GM23338 (cell line): ENCODE measurements at regions not wholly inside any gene's neighbourhood (a gene's known extent, or its start where the extent isn't known, plus 50 kb on each side); places are given as distances from the start of the nearest gene placed in this dataset.

Source experiments
- ATAC-seq: fragments of 200-7000 bp; cut with Tn5 transposase; 3 replicates; pipeline ENCODE4 v1.9.1; 2020
- DNase-seq: peaks from one replicate; pipeline ENCODE4 v3.0.0-alpha.2; 2015; ENCODE audit warnings: low spot score
- H2AFZ ChIP-seq: fragments of 200-600 bp; sonication (generic); 2 replicates; pipeline ENCODE4 v1.8.0; 2016; ENCODE audit warnings: antibody characterized with exemption, mild to moderate bottlenecking, moderate library complexity
- H3F3A ChIP-seq: fragments of 200-600 bp; sonication (generic); replicated peaks from 2 replicates; pipeline ENCODE4 v1.8.0; 2017; ENCODE audit warnings: antibody characterized with exemption, mixed run types, low read depth
- H3K27ac ChIP-seq: fragments of 200-600 bp; sonication (generic); 2 replicates; pipeline ENCODE4 v1.6.1; 2016; ENCODE audit warnings: low read depth
- H3K27me3 ChIP-seq: fragments of 200-600 bp; sonication (generic); 2 replicates; pipeline ENCODE4 v1.8.0; 2016; ENCODE audit warnings: mild to moderate bottlenecking, mixed run types, moderate library complexity; ENCODE audit not compliant: insufficient read depth
- H3K36me3 ChIP-seq: fragments of 200-600 bp; sonication (generic); 2 replicates; pipeline ENCODE4 v1.8.0; 2016; ENCODE audit warnings: mild to moderate bottlenecking; ENCODE audit not compliant: insufficient read depth
- H3K4me1 ChIP-seq: fragments of 200-600 bp; sonication (generic); 2 replicates; pipeline ENCODE4 v1.8.0; 2016; ENCODE audit warnings: mild to moderate bottlenecking, moderate library complexity; ENCODE audit not compliant: insufficient read depth
- H3K4me2 ChIP-seq: fragments of 200-600 bp; sonication (generic); 2 replicates; pipeline ENCODE4 v1.7.1; 2017; ENCODE audit warnings: mixed run types
- H3K4me3 ChIP-seq: fragments of 200-600 bp; sonication (generic); 2 replicates; pipeline ENCODE4 v1.6.1; 2016; ENCODE audit warnings: mixed run types
- H3K79me2 ChIP-seq: fragments of 200-600 bp; sonication (generic); replicated peaks from 2 replicates; pipeline ENCODE4 v1.8.0; 2017; ENCODE audit warnings: mild to moderate bottlenecking; ENCODE audit not compliant: insufficient read depth
- H3K9me2 ChIP-seq: fragments of 200-600 bp; sonication (generic); 2 replicates; pipeline ENCODE4 v1.8.0; 2017; ENCODE audit not compliant: insufficient read depth
- H4K20me1 ChIP-seq: fragments of 200-600 bp; sonication (generic); replicated peaks from 2 replicates; pipeline ENCODE4 v1.8.0; 2017; ENCODE audit warnings: mild to moderate bottlenecking; ENCODE audit not compliant: insufficient read depth
- H3K27ac Mint-ChIP-seq: 2 replicates; pipeline ENCODE4 v1.8.0; 2020; ENCODE audit warnings: inconsistent platforms, mild to moderate bottlenecking, moderate library complexity, mixed read lengths
- H3K27me3 Mint-ChIP-seq: 3 replicates; pipeline ENCODE4 v1.8.0; 2022; ENCODE audit warnings: low read depth, mild to moderate bottlenecking, moderate library complexity, mixed read lengths, inconsistent platforms; ENCODE audit not compliant: insufficient read depth, poor library complexity
- H3K36me3 Mint-ChIP-seq: 3 replicates; pipeline ENCODE4 v1.8.0; 2021; ENCODE audit warnings: low read depth, mild to moderate bottlenecking, inconsistent platforms, moderate library complexity, mixed read lengths
- H3K4me1 Mint-ChIP-seq: 3 replicates; pipeline ENCODE4 v1.8.0; 2020; ENCODE audit warnings: mild to moderate bottlenecking, inconsistent platforms, mixed read lengths
- H3K4me3 Mint-ChIP-seq: 3 replicates; pipeline ENCODE4 v1.8.0; 2021; ENCODE audit warnings: moderate library complexity, mild to moderate bottlenecking, inconsistent platforms, mixed read lengths
- H3K9me3 Mint-ChIP-seq: 3 replicates; pipeline ENCODE4 v1.8.0; 2020; ENCODE audit warnings: moderate library complexity, mild to moderate bottlenecking, inconsistent platforms, mixed read lengths
- CREB1 ChIP-seq: fragments of 250-450 bp; sonication (Bioruptor Pico); IDR thresholded peaks from 2 replicates; pipeline ENCODE4 v1.5.0; 2020; ENCODE audit warnings: low read depth, mild to moderate bottlenecking, moderate library complexity
- EZH2 ChIP-seq: fragments of 200-600 bp; sonication (generic); IDR thresholded peaks from one replicate; pipeline ENCODE4 v1.8.0; 2017; ENCODE audit warnings: antibody characterized with exemption, mild to moderate bottlenecking, low read depth; ENCODE audit not compliant: unreplicated experiment
- JUNB ChIP-seq: IDR thresholded peaks from one replicate; pipeline ENCODE4 v1.6.1; 2016; ENCODE audit warnings: antibody characterized with exemption; ENCODE audit not compliant: unreplicated experiment
- NANOG ChIP-seq: IDR thresholded peaks from 2 replicates; pipeline ENCODE4 v1.6.1; 2016; ENCODE audit warnings: antibody characterized with exemption, borderline replicate concordance
- POLR2AphosphoS5 ChIP-seq: IDR thresholded peaks from 2 replicates; pipeline ENCODE4 v1.6.1; 2016; ENCODE audit warnings: antibody characterized with exemption, low read depth
- STAT1 ChIP-seq: IDR thresholded peaks from one replicate; pipeline ENCODE4 v1.6.1; 2016; ENCODE audit warnings: antibody characterized with exemption; ENCODE audit not compliant: unreplicated experiment
- ZNF114 ChIP-seq: fragments of 250-450 bp; sonication (Bioruptor Pico); IDR thresholded peaks from 2 replicates; pipeline ENCODE4 v1.5.0; 2020; ENCODE audit warnings: mild to moderate bottlenecking, moderate library complexity
- ZNF331 ChIP-seq: fragments of 250-450 bp; sonication (Bioruptor Pico); IDR thresholded peaks from 2 replicates; pipeline ENCODE4 v1.5.0; 2020; ENCODE audit warnings: low read depth, mild to moderate bottlenecking, moderate library complexity
- TF ChIP-seq, protein P1 (sequence below), 2 experiments: fragments of 200-600 bp in 1 of 2; sonication (generic) in 1 of 2; conservative IDR thresholded peaks; 2 replicates each; pipeline versions ENCODE4 v1.5.1 to v1.6.1; 2016 to 2017; ENCODE audit warnings: antibody characterized with exemption in 2 of 2, low read depth in 2 of 2, mild to moderate bottlenecking in 2 of 2, moderate library complexity in 1 of 2
- TF ChIP-seq, protein P2 (sequence below): IDR thresholded peaks from one replicate; pipeline ENCODE4 v1.6.1; 2018; ENCODE audit warnings: antibody characterized with exemption; ENCODE audit not compliant: unreplicated experiment
- TF ChIP-seq, protein P3 (sequence below): IDR thresholded peaks from 2 replicates; pipeline ENCODE4 v1.6.1; 2016; ENCODE audit warnings: antibody characterized with exemption

DNA sequence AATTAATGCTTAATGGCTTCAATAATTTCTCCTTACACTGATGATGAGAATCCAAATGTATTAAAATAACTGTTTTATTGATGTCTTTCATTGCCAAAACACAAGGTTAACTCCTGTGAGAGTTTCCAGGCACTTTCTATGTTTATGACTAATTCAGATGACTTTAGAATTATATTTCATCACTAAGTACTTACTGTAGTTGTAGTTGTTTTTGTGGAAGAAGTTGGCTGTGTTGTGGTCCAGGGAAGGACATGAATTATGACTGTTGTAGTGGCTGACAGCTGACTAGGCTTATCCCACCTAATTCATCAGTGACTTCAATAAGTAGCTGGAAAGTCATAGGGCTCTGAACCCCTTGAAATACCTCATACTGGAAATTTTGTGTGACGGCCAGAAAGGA is 254.8 kb downstream of the HGF start:
- Histone ChIP-seq H3K27me3 (no peaks in the 10 kb centered on the region), H3K4me3 (no peak overlapping the region), H3K4me1 (no peaks in the 10 kb centered on the region), H2AFZ (no peak overlapping the region), H3K36me3 (no peaks in the 10 kb centered on the region), H3K9me2 (no peaks in the 10 kb centered on the region), H3F3A (no peaks in the 10 kb centered on the region), H3K79me2 (no peaks in the 10 kb centered on the region), H4K20me1 (no peaks in the 10 kb centered on the region), H3K4me2 (no peak overlapping the region), H3K27ac (no peak overlapping the region)
- Mint-ChIP-seq H3K27ac (no peak overlapping the region), H3K4me3 (no peak overlapping the region), H3K27me3 (no peaks in the 10 kb centered on the region), H3K4me1 (peaks cover 3% of the 10 kb centered on the region; the same call in 1 of the 3 replicates), H3K9me3 (no peaks in the 10 kb centered on the region; the same call in 2 of the 3 replicates), H3K36me3 (no peaks in the 10 kb centered on the region)
- TF ChIP-seq, protein P1, sequence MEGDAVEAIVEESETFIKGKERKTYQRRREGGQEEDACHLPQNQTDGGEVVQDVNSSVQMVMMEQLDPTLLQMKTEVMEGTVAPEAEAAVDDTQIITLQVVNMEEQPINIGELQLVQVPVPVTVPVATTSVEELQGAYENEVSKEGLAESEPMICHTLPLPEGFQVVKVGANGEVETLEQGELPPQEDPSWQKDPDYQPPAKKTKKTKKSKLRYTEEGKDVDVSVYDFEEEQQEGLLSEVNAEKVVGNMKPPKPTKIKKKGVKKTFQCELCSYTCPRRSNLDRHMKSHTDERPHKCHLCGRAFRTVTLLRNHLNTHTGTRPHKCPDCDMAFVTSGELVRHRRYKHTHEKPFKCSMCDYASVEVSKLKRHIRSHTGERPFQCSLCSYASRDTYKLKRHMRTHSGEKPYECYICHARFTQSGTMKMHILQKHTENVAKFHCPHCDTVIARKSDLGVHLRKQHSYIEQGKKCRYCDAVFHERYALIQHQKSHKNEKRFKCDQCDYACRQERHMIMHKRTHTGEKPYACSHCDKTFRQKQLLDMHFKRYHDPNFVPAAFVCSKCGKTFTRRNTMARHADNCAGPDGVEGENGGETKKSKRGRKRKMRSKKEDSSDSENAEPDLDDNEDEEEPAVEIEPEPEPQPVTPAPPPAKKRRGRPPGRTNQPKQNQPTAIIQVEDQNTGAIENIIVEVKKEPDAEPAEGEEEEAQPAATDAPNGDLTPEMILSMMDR (conservative IDR thresholded peaks at IDR 0.05; ENCODE audit: low read depth in 2 of 2) = no peak
- TF ChIP-seq ZNF114 (CRISPR knock-in tag) = no peak
- no peak for TF ChIP-seq JUNB
- no peak for TF ChIP-seq EZH2
- TF ChIP-seq STAT1 = no peak
- TF ChIP-seq POLR2AphosphoS5 = no peak
- no peak for TF ChIP-seq ZNF331 (CRISPR knock-in tag)
- DNase-seq (no peak), ATAC-seq (no peak)

DNA sequence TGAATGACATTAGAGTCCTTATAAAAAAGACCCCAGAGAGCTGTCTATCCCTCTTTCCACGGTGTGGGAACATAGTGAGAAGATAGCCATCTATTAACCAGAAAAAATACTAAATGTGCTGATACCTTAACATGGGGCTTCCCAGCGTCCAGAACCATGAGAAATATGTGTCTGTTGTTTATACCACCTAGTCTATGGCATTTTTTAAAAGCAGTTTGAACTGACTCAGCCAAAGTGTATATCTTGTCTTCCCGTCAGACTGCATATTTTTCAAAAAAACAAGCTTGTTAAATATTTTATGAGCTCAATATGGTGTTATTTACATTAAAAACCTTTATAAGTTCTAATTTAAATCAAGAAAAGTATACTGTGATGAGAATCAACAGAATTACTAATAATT is 255.3 kb downstream of the HGF start:
- H3K4me2 ChIP-seq = no peak overlapping the region
- TF ChIP-seq, protein P1 (conservative IDR thresholded peaks at IDR 0.05; ENCODE audit: low read depth in 2 of 2) = no peak
- TF ChIP-seq ZNF114 (CRISPR knock-in tag) (no peak), CREB1 (no peak), NANOG (no peak), STAT1 (no peak), POLR2AphosphoS5 (no peak)
- TF ChIP-seq, protein P2, sequence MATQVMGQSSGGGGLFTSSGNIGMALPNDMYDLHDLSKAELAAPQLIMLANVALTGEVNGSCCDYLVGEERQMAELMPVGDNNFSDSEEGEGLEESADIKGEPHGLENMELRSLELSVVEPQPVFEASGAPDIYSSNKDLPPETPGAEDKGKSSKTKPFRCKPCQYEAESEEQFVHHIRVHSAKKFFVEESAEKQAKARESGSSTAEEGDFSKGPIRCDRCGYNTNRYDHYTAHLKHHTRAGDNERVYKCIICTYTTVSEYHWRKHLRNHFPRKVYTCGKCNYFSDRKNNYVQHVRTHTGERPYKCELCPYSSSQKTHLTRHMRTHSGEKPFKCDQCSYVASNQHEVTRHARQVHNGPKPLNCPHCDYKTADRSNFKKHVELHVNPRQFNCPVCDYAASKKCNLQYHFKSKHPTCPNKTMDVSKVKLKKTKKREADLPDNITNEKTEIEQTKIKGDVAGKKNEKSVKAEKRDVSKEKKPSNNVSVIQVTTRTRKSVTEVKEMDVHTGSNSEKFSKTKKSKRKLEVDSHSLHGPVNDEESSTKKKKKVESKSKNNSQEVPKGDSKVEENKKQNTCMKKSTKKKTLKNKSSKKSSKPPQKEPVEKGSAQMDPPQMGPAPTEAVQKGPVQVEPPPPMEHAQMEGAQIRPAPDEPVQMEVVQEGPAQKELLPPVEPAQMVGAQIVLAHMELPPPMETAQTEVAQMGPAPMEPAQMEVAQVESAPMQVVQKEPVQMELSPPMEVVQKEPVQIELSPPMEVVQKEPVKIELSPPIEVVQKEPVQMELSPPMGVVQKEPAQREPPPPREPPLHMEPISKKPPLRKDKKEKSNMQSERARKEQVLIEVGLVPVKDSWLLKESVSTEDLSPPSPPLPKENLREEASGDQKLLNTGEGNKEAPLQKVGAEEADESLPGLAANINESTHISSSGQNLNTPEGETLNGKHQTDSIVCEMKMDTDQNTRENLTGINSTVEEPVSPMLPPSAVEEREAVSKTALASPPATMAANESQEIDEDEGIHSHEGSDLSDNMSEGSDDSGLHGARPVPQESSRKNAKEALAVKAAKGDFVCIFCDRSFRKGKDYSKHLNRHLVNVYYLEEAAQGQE = no peak
- TF ChIP-seq, protein P3, sequence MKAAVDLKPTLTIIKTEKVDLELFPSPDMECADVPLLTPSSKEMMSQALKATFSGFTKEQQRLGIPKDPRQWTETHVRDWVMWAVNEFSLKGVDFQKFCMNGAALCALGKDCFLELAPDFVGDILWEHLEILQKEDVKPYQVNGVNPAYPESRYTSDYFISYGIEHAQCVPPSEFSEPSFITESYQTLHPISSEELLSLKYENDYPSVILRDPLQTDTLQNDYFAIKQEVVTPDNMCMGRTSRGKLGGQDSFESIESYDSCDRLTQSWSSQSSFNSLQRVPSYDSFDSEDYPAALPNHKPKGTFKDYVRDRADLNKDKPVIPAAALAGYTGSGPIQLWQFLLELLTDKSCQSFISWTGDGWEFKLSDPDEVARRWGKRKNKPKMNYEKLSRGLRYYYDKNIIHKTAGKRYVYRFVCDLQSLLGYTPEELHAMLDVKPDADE = no peak
- no peaks in the 10 kb centered on the region for H3K36me3 ChIP-seq
- no peak for ATAC-seq
- no peaks in the 10 kb centered on the region for H3K36me3 Mint-ChIP-seq
- no peak overlapping the region for H3K27ac Mint-ChIP-seq
- no peaks in the 10 kb centered on the region for H3K27me3 Mint-ChIP-seq
- peaks cover 3% of the 10 kb centered on the region; the same call in 1 of the 3 replicates for H3K4me1 Mint-ChIP-seq
- H3K79me2 ChIP-seq = no peaks in the 10 kb centered on the region
- no peak overlapping the region for H3K4me3 ChIP-seq
- H3K9me3 Mint-ChIP-seq = no peaks in the 10 kb centered on the region; the same call in 2 of the 3 replicates
- H3K9me2 ChIP-seq = no peaks in the 10 kb centered on the region
- no peak overlapping the region for H3K4me3 Mint-ChIP-seq
- H3F3A ChIP-seq = no peaks in the 10 kb centered on the region
- no peak overlapping the region for H3K27ac ChIP-seq
- H2AFZ ChIP-seq = no peak overlapping the region
- no peak for DNase-seq
- no peaks in the 10 kb centered on the region for H4K20me1 ChIP-seq
- H3K4me1 ChIP-seq = no peaks in the 10 kb centered on the region
- no peaks in the 10 kb centered on the region for H3K27me3 ChIP-seq
